H1 (cell line): ENCODE measurements at regions not wholly inside any gene's neighbourhood (a gene's known extent, or its start where the extent isn't known, plus 50 kb on each side); places are given as distances from the start of the nearest gene placed in this dataset.

Experiments
- ASH2L ChIP-seq: fragments of 200-600, 300-600 bp; sonication (generic); IDR thresholded peaks from one replicate; pipeline ENCODE4 v1.7.1; 2017; ENCODE audit warnings: low read length
- YY1 ChIP-seq: IDR thresholded peaks from 2 replicates; pipeline ENCODE4 v1.6.1; 2011; ENCODE audit warnings: low read depth, mild to moderate bottlenecking, low read length

- TF ChIP-seq YY1 (no peak), ASH2L (no peak)
Measured at GRCh38 chrX:137441711-137442110, 124.2 kb upstream of the ZIC3 start (continued).
